C4-2B (cell line): ENCODE measurements at regions not wholly inside any gene's neighbourhood (a gene's known extent, or its start where the extent isn't known, plus 50 kb on each side); places are given as distances from the start of the nearest gene placed in this dataset.

Source experiments
- CTCF ChIP-seq: fragments of 450-650 bp; conservative IDR thresholded peaks from 2 replicates; pipeline ENCODE4 v1.5.1; 2017; ENCODE audit warnings: mild to moderate bottlenecking
- ZFX ChIP-seq: fragments of 450-650 bp; IDR thresholded peaks from 2 replicates; pipeline ENCODE4 v1.6.1; 2017

GRCh38 chr5:126107381-126107780 is 315.8 kb upstream of the GRAMD2B start:
- TF ChIP-seq CTCF (no peak), ZFX (no peak)
